ENCODE measurements at regions not wholly inside any gene's neighbourhood (a gene's known extent, or its start where the extent isn't known, plus 50 kb on each side); places are given as distances from the start of the nearest gene placed in this dataset.

DNA sequence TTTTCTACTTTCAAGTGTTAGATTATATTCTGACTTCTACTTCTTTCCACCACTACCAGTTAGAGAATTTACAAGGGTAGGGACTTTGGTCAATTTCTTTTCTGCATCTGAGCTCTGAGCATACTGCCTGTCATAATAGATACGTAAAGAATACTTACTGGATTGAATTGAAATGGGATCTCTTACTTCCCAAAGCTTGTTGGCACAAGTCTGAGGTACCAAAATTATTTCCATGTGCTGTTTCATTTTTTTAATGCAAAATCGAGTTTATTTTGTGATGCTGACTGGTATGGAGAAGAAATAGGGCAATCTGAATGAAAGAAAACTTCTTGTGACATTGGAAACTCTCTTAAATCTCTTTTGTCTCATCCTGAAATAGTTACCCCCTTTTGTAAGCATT lies 428.9 kb downstream of the SPATA31D1 start:
- no peak for TF ChIP-seq CTCF (IDR thresholded peaks at IDR 0.05)
- TF ChIP-seq POLR2A (IDR thresholded peaks at IDR 0.05), result no peak

All from suprapubic skin (tissue), 3 donors.